ENCODE measurements at regions not wholly inside any gene's neighbourhood (a gene's known extent, or its start where the extent isn't known, plus 50 kb on each side); places are given as distances from the start of the nearest gene placed in this dataset.

- ATAC-seq (ENCODE audit: low read depth) (no peak), DNase-seq (no peak)
- ChIA-PET CTCF (no interaction called here), POLR2A (no interaction called here)
- Mint-ChIP-seq H3K27ac (no peak overlapping the region), H3K4me3 (no peak overlapping the region), H3K4me1 (no peaks in the 10 kb centered on the region), H3K9me3 (peaks cover 2% of the 10 kb centered on the region), H3K36me3 (ENCODE audit: low read depth) (no peaks in the 10 kb centered on the region), H3K27me3 (no peaks in the 10 kb centered on the region)
- no peak for TF ChIP-seq CTCF (IDR thresholded peaks at IDR 0.05)
- intact Hi-C loops (cut with micrococcal nuclease) = no loop called here
Observed at GRCh38 chr13:85441975-85442374, 357.2 kb downstream of the SLITRK6 start.

- DNase-seq = no peak
- intact Hi-C loops (cut with micrococcal nuclease) = no loop called here
- peaks cover 2% of the 10 kb centered on the region for H3K9me3 Mint-ChIP-seq
- POLR2A ChIA-PET = no interaction called here
- CTCF ChIA-PET = no interaction called here
- H3K36me3 Mint-ChIP-seq (ENCODE audit: low read depth) = no peaks in the 10 kb centered on the region
- no peaks in the 10 kb centered on the region for H3K4me1 Mint-ChIP-seq
- H3K27ac Mint-ChIP-seq = no peak overlapping the region
- no peaks in the 10 kb centered on the region for H3K27me3 Mint-ChIP-seq
- no peak for ATAC-seq (ENCODE audit: low read depth)
- no peak overlapping the region for H3K4me3 Mint-ChIP-seq
- no peak for TF ChIP-seq CTCF (IDR thresholded peaks at IDR 0.05)
Observed at GRCh38 chr13:85441364-85441763, 357.9 kb downstream of the SLITRK6 start.

- ChIA-PET POLR2A (no interaction called here), CTCF (no interaction called here)
- Mint-ChIP-seq H3K36me3 (ENCODE audit: low read depth) (no peaks in the 10 kb centered on the region), H3K4me3 (no peak overlapping the region), H3K4me1 (no peaks in the 10 kb centered on the region), H3K27me3 (no peaks in the 10 kb centered on the region), H3K27ac (no peak overlapping the region), H3K9me3 (no peaks in the 10 kb centered on the region)
- no peak for ATAC-seq (ENCODE audit: low read depth)
- TF ChIP-seq CTCF (IDR thresholded peaks at IDR 0.05) = no peak
- no peak for DNase-seq
- intact Hi-C loops (cut with micrococcal nuclease) = no loop called here
Observed at GRCh38 chr13:85436029-85436428, 363.2 kb downstream of the SLITRK6 start.

GRCh38 chr13:85434927-85435326 is 364.3 kb downstream of the SLITRK6 start:
- H3K4me1 Mint-ChIP-seq = no peaks in the 10 kb centered on the region
- ATAC-seq (ENCODE audit: low read depth) (no peak), DNase-seq (no peak)
- ChIA-PET POLR2A (no interaction called here), CTCF (no interaction called here)
- H3K9me3 Mint-ChIP-seq = no peaks in the 10 kb centered on the region
- intact Hi-C loops (cut with micrococcal nuclease) = no loop called here
- no peak for TF ChIP-seq CTCF (IDR thresholded peaks at IDR 0.05)
- H3K4me3 Mint-ChIP-seq = no peak overlapping the region
- no peaks in the 10 kb centered on the region for H3K36me3 Mint-ChIP-seq (ENCODE audit: low read depth)
- H3K27me3 Mint-ChIP-seq = no peaks in the 10 kb centered on the region
- no peak overlapping the region for H3K27ac Mint-ChIP-seq

- DNase-seq (no peak), ATAC-seq (ENCODE audit: low read depth) (no peak)
- no peak for TF ChIP-seq CTCF (IDR thresholded peaks at IDR 0.05)
- Mint-ChIP-seq H3K27ac (no peak overlapping the region), H3K36me3 (ENCODE audit: low read depth) (no peaks in the 10 kb centered on the region), H3K4me1 (no peaks in the 10 kb centered on the region), H3K9me3 (peaks cover 2% of the 10 kb centered on the region), H3K27me3 (no peaks in the 10 kb centered on the region), H3K4me3 (no peak overlapping the region)
- ChIA-PET POLR2A (no interaction called here), CTCF (no interaction called here)
- intact Hi-C loops (cut with micrococcal nuclease) = no loop called here
Observed at GRCh38 chr13:85432881-85433280, 366.3 kb downstream of the SLITRK6 start.

Measured in activated B cell treated with CpG ODN at 0.5 μM for 24 hours (primary cell).